Parathyroid adenoma (tissue), 2 donors: ENCODE measurements at regions not wholly inside any gene's neighbourhood (a gene's known extent, or its start where the extent isn't known, plus 50 kb on each side); places are given as distances from the start of the nearest gene placed in this dataset.
A peak's percentile ranks its signal among the peaks of the same experiment; 100 is the strongest.

Source experiments
- H2AFZ ChIP-seq: fragments of 300-600 bp; sonication (generic); one replicate; pipeline ENCODE4 v1.7.0; 2017; ENCODE audit warnings: antibody characterized with exemption, mild to moderate bottlenecking
- H3K27ac ChIP-seq: fragments of 300-600 bp; sonication (generic); one replicate; pipeline ENCODE4 v1.7.0; 2017
- H3K27me3 ChIP-seq: fragments of 300-600 bp; sonication (generic); one replicate; pipeline ENCODE4 v1.7.0; 2017; ENCODE audit warnings: low read length; ENCODE audit not compliant: control insufficient read depth, insufficient read depth
- H3K36me3 ChIP-seq: fragments of 300-600 bp; sonication (generic); one replicate; pipeline ENCODE4 v1.7.0; 2017; ENCODE audit warnings: low read length; ENCODE audit not compliant: control insufficient read depth, insufficient read depth
- H3K4me1 ChIP-seq: fragments of 300-600 bp; sonication (generic); one replicate; pipeline ENCODE4 v1.7.0; 2017; ENCODE audit warnings: control low read depth
- H3K4me2 ChIP-seq: fragments of 300-600 bp; sonication (generic); one replicate; pipeline ENCODE4 v1.7.0; 2017; ENCODE audit warnings: low read length
- H3K4me3 ChIP-seq: fragments of 300-600 bp; sonication (generic); one replicate; pipeline ENCODE4 v1.7.0; 2017; ENCODE audit warnings: low read depth, low read length
- H3K79me2 ChIP-seq: fragments of 300-600 bp; sonication (generic); one replicate; pipeline ENCODE4 v1.7.0; 2017; ENCODE audit warnings: control low read depth
- H3K9ac ChIP-seq: fragments of 300-600 bp; sonication (generic); one replicate; pipeline ENCODE4 v1.7.0; 2017; ENCODE audit warnings: mild to moderate bottlenecking
- H3K9me3 ChIP-seq: fragments of 300-600 bp; sonication (generic); one replicate; pipeline ENCODE4 v1.7.0; 2017; ENCODE audit warnings: low read length; ENCODE audit not compliant: control insufficient read depth
- CTCF ChIP-seq: fragments of 300-600 bp; sonication (generic); IDR thresholded peaks from one replicate; pipeline ENCODE4 v1.7.0; 2017; ENCODE audit warnings: antibody characterized with exemption, mild to moderate bottlenecking
- donor health status: primary hyperparathyroidism.

DNA sequence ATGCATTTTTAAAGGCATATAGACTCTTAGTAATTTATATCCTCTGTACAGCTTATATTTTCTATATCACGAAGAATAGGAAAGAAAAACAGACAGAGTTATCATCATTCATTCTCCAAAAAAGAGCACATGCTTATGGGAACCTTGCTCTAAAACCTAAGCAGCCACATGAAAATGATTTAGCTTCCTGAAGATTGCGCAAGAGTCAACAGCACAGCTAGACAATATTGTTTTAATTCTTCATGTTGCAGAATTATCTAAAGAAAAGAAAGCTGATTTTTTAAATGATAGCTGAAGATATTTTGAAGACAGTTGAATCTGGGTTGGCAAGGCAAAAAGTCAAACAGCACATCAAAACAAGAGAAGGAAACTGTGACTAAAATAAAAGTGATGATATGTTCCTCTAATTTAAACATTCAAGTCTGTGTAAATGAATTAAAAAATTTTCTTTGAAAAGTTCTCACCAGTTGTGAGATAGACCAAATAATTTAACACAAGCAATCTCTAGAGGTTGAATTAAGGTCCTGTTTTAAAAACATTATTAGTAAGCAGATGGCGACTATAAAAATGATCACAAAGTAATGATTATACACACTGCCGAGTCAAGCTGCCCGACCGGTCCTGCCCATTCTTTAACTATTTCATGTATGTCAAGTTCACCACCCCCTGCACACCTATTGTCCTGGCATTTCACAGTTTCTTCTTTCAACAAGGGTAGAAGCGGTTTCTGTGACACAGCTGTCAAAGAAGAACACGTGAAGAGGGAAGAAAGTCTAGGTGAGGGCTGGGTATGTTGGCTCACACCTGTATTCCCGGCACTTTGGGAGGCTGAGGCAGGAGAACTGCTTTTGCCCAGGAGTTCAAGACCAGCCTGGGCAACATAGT is 74.2 kb upstream of the BHLHE40 start:
- no peaks in the 10 kb centered on the region for H3K9me3 ChIP-seq
- peak overlapping the region; percentile 50 for H3K4me2 ChIP-seq
- no peak for TF ChIP-seq CTCF
- H2AFZ ChIP-seq: peak overlapping the region; percentile 13
- no peaks in the 10 kb centered on the region for H3K79me2 ChIP-seq
- H3K9ac ChIP-seq: no peak overlapping the region
- H3K4me3 ChIP-seq: peak overlapping the region; percentile 19
- no peaks in the 10 kb centered on the region for H3K36me3 ChIP-seq
- peak overlapping the region; percentile 5 for H3K27ac ChIP-seq
- no peaks in the 10 kb centered on the region for H3K27me3 ChIP-seq
- peaks cover 26% of the 10 kb centered on the region for H3K4me1 ChIP-seq

DNA sequence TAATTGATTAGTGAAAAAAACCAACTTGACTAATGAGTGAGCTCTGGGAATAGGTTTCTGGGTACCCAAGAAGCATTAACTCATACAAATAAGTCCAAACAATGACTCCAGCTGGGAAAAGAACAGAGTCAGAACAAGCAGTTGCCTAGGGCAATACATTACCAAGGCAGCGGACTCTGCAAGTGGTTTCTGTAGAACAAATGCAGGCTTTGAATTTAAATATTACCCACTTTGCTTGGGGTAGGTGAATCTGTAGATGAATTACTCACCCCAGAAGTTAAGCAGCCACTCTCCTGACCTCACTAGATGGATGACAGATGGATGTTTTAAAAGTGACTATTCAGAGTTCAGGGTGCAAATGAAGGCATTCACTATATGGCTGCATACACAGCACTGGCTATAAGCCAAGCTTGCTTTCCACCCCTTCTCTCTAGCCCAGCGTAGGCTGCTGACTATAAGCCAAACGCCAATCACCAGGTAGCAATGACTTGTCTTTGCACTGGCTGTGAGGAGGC is 73.1 kb upstream of the BHLHE40 start:
- no peak for TF ChIP-seq CTCF
- H3K27ac ChIP-seq: no peak overlapping the region

DNA sequence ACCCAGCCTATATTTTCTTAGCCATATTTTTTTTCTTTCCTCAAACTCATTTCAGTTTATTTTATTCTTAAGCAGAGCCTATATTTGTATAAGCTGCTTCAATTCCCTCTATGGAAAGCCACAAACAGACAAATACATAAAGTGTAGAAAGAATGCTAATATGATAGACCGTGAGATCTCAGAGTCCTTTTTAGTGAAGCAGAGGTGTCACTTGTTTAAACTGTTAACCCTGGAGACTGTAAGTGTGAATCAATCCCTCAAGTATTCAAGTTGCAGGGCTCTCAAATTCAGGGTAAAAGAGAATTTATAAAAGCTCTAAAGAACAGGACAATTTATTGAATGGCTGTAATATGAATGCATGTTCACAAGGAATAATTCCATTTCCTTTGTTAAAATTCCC is 72.2 kb upstream of the BHLHE40 start:
- Histone ChIP-seq H3K4me1 (peaks cover 20% of the 10 kb centered on the region), H3K4me2 (no peak overlapping the region), H3K27ac (no peak overlapping the region), H3K9me3 (no peaks in the 10 kb centered on the region), H3K36me3 (no peaks in the 10 kb centered on the region), H3K27me3 (no peaks in the 10 kb centered on the region), H2AFZ (no peak overlapping the region), H3K9ac (no peak overlapping the region), H3K4me3 (no peak overlapping the region), H3K79me2 (no peaks in the 10 kb centered on the region)
- no peak for TF ChIP-seq CTCF

More for the DNA sequence above, 73.1 kb upstream of the BHLHE40 start:
- no peaks in the 10 kb centered on the region for H3K27me3 ChIP-seq
- H3K79me2 ChIP-seq: no peaks in the 10 kb centered on the region
- H3K4me3 ChIP-seq: no peak overlapping the region
- H3K9ac ChIP-seq: no peak overlapping the region
- H2AFZ ChIP-seq: peak overlapping the region; percentile 13
- H3K4me1 ChIP-seq: peaks cover 20% of the 10 kb centered on the region
- H3K36me3 ChIP-seq: no peaks in the 10 kb centered on the region
- no peak overlapping the region for H3K4me2 ChIP-seq
- no peaks in the 10 kb centered on the region for H3K9me3 ChIP-seq

DNA sequence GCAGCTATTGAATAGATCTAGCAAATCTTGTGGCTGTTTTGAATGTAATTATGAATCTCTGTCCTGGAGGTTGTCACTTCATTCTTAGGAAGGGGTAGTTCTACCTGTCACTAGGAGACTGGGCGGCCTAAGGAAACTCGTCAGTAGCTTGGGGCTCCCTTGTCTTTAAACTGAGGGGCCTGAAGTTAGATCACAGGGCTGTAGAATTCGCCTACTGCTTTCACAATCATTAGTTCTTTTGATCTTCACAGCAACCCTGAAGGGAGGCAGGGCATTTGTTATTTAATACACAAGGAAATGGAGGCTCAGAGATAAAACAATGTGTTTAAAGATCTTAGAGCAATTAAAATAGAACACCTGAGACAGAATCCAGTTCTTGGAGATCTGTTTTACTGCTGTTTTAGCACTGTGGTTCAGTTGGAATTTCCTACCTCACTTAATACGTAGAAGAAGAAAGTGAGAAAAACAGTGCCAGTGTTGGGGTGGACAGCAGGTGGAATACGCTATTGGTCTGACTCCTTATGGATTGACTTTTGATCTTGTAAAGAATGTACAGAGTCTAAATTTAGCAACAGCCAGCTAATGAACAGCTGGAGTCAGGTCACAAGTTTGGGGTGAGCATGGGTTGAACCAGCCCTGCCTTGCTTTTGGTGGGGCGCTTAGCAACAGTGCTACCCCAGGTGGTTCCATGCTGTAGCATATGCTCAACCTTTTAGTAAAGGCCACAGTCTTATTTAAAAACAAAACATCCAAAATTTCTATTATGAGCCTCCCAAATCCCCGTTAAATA is 71.4 kb upstream of the BHLHE40 start:
- H3K79me2 ChIP-seq: no peaks in the 10 kb centered on the region
- no peaks in the 10 kb centered on the region for H3K36me3 ChIP-seq
- H3K9ac ChIP-seq: no peak overlapping the region
- no peaks in the 10 kb centered on the region for H3K27me3 ChIP-seq
- no peaks in the 10 kb centered on the region for H3K9me3 ChIP-seq
- TF ChIP-seq CTCF: no peak
- H3K4me1 ChIP-seq: peaks cover 20% of the 10 kb centered on the region
- peak overlapping the region; percentile 55 for H2AFZ ChIP-seq
- no peak overlapping the region for H3K4me3 ChIP-seq
- no peak overlapping the region for H3K4me2 ChIP-seq
- no peak overlapping the region for H3K27ac ChIP-seq
